ENCODE measurements at regions not wholly inside any gene's neighbourhood (a gene's known extent, or its start where the extent isn't known, plus 50 kb on each side); places are given as distances from the start of the nearest gene placed in this dataset.

DNA sequence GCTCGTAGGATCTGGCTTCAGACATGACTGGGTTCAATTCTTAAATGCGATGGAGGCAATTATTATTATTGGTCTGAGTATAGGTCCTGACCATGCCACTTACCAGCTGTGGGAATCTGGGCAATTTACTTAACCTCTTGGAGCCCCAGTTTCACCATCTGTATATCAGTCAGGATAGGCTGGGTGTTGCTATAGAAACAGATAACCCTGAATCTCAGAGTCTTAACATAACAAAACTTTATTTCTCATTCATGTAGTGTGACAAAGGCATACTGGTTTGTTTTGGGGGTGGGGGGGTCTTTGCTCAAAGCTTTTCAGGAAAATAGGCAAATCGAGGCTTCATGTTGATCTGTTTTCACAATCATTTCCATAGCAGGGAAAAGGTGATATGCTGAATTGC lies 199.6 kb upstream of the SRRM4 start:
- no peak overlapping the region for H4K8ac ChIP-seq (ENCODE audit: extremely low read depth, insufficient read depth, low read length)
- no peak overlapping the region for H2BK5ac ChIP-seq (ENCODE audit: low read depth, low read length)
- peak overlapping the region in 1 of 2 experiments; percentile 26; a peak in 1 of 4 replicates for H3K4me2 ChIP-seq (ENCODE audit: insufficient read depth in 1 of 2, low read depth in 2 of 2, low read length in 2 of 2)
- H3K9me3 ChIP-seq (ENCODE audit: insufficient read depth in 2 of 2, low read depth in 1 of 2, low read length in 1 of 2), result no peaks in the 10 kb centered on the region
- no peak overlapping the region for H4K5ac ChIP-seq (ENCODE audit: insufficient read length, low read depth, low read length)
- no peak overlapping the region for H2AK5ac ChIP-seq (ENCODE audit: low read depth, low read length)
- no peaks in the 10 kb centered on the region for H3K23me2 ChIP-seq (ENCODE audit: low read depth, low read length)
- no peak overlapping the region for H3K4ac ChIP-seq (replicated peaks; ENCODE audit: insufficient read length, low read depth, low read length)
- ChIA-PET POLR2A (ENCODE audit: partially characterized antibody) (interaction anchor here (1.2 kb wide), 1 partner anchor 17 kb away, joined by 3 read pairs; no protein-coding TSS in a partner anchor), CTCF (ENCODE audit: partially characterized antibody) (interaction anchor here (0.7 to 3.0 kb wide), 3 partner anchors 9 to 1361 kb away, joined by 3 to 10 read pairs (median 3); no protein-coding TSS in a partner anchor)
- H3K27ac ChIP-seq (ENCODE audit: low read depth, low read length), result no peak overlapping the region
- H3K23ac ChIP-seq (ENCODE audit: insufficient read length), result no peak overlapping the region
- peaks cover 0 to 5% (median 5%) of the 10 kb centered on the region in 4 experiments; a peak in 3 of 7 replicates for H3K4me1 ChIP-seq (replicated peaks in 1 of 4; ENCODE audit: control insufficient read depth in 3 of 4, insufficient read depth in 4 of 4, low read length in 3 of 4)
- no peaks in the 10 kb centered on the region for H3K79me2 ChIP-seq (ENCODE audit: control insufficient read depth in 1 of 2, insufficient read depth in 2 of 2, low read length in 2 of 2)
- no peak overlapping the region for H3K56ac ChIP-seq (replicated peaks; ENCODE audit: insufficient read length, low read depth, low read length)
- H2BK15ac ChIP-seq (ENCODE audit: low read length), result no peak overlapping the region
- H3K9ac ChIP-seq (replicated peaks in 1 of 4; ENCODE audit: extremely low read depth in 1 of 4, low read depth in 3 of 4, low read length in 3 of 4), result no peak overlapping the region
- whole genome bisulfite sequencing, 2 experiments (ENCODE audit: extremely low coverage in 1 of 2, insufficient coverage in 1 of 2, insufficient read length in 1 of 2, insufficient replicate concordance in 2 of 2, low coverage in 1 of 2, low lambda C conversion rate in 2 of 2, missing lambda C conversion rate in 1 of 2), result 82% methylated on average over 3 of the region's 3 CpGs; no CpG with 5 or more reads in 1 of the 2 experiments
- H2BK20ac ChIP-seq (ENCODE audit: low read length), result no peak overlapping the region
- FAIRE-seq (no peak), DNase-seq (ENCODE audit: low read depth in 1 of 2, low spot score in 2 of 2) (no peak)
- H2AFZ ChIP-seq (ENCODE audit: low read length), result no peak overlapping the region
- peak overlapping the region in 1 of 4 experiments; percentile 23; a peak in 1 of 8 replicates for H3K4me3 ChIP-seq (ENCODE audit: extremely low read depth in 1 of 4, insufficient read depth in 2 of 4, low read depth in 3 of 4, low read length in 4 of 4)
- H2BK12ac ChIP-seq (ENCODE audit: low read depth, low read length), result no peak overlapping the region
- no peaks in the 10 kb centered on the region for H4K20me1 ChIP-seq (replicated peaks in 1 of 2; ENCODE audit: control insufficient read depth in 1 of 2, insufficient read depth in 2 of 2, low read length in 2 of 2)
- no peaks in the 10 kb centered on the region for H3K27me3 ChIP-seq (replicated peaks in 1 of 4; ENCODE audit: control insufficient read depth in 3 of 4, extremely low read depth in 1 of 4, insufficient read depth in 3 of 4, low read length in 3 of 4)
- H4K91ac ChIP-seq (replicated peaks; ENCODE audit: insufficient read length, low read length), result no peak overlapping the region
- no peak for TF ChIP-seq JUN (IDR thresholded peaks at IDR 0.05; ENCODE audit: low read depth, low read length)
- TF ChIP-seq SP1 (IDR thresholded peaks at IDR 0.05; ENCODE audit: low read depth, low read length), result no peak
- TF ChIP-seq SAP30 (IDR thresholded peaks at IDR 0.05; ENCODE audit: insufficient read depth, insufficient replicate concordance, low read length), result no peak
- TF ChIP-seq FOSL1 (IDR thresholded peaks at IDR 0.05; ENCODE audit: insufficient read depth, low read depth, low read length), result no peak
- TF ChIP-seq, protein P1, sequence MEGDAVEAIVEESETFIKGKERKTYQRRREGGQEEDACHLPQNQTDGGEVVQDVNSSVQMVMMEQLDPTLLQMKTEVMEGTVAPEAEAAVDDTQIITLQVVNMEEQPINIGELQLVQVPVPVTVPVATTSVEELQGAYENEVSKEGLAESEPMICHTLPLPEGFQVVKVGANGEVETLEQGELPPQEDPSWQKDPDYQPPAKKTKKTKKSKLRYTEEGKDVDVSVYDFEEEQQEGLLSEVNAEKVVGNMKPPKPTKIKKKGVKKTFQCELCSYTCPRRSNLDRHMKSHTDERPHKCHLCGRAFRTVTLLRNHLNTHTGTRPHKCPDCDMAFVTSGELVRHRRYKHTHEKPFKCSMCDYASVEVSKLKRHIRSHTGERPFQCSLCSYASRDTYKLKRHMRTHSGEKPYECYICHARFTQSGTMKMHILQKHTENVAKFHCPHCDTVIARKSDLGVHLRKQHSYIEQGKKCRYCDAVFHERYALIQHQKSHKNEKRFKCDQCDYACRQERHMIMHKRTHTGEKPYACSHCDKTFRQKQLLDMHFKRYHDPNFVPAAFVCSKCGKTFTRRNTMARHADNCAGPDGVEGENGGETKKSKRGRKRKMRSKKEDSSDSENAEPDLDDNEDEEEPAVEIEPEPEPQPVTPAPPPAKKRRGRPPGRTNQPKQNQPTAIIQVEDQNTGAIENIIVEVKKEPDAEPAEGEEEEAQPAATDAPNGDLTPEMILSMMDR (IDR thresholded peaks at IDR 0.05; ENCODE audit: control extremely low read depth in 1 of 3, insufficient read depth in 1 of 3, low read depth in 1 of 3, low read length in 3 of 3), result no peak
- H3K79me1 ChIP-seq (ENCODE audit: low read depth, low read length), result no peaks in the 10 kb centered on the region
- H2BK120ac ChIP-seq (replicated peaks; ENCODE audit: low read depth, low read length), result no peak overlapping the region
- no peak overlapping the region for H3K18ac ChIP-seq (ENCODE audit: extremely low read depth, low read length)
- no peak overlapping the region for H3K14ac ChIP-seq (ENCODE audit: insufficient read length)
- H3K36me3 ChIP-seq (ENCODE audit: control insufficient read depth in 2 of 4, insufficient read depth in 4 of 4, low read length in 3 of 4), result no peaks in the 10 kb centered on the region
